ENCODE measurements at regions not wholly inside any gene's neighbourhood (a gene's known extent, or its start where the extent isn't known, plus 50 kb on each side); places are given as distances from the start of the nearest gene placed in this dataset.

DNA sequence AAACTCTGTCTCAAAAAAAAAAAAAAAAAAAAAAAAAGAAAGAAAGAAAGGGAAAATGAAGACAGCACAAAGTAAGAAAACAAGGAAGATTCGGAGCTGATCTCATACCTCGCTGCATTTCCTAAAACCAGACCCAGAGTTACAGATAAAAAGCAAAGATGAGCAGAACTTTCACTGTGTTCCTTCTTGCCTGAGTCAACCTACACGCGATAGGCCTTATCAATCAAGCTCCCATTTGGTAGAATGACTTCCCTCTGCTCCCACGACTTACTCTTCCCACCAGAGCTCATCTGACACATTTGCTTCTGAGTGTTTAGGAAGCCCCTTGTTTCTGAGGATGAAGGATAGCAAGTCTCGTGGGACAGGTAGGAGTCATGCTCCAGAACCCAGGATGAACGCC is 302.9 kb downstream of the TFAP2A start:
- intact Hi-C loops (cut with DNase I): no loop called here
- peaks cover 0 to 2% of the 10 kb centered on the region in 2 donors for H3K27me3 ChIP-seq (ENCODE audit: control insufficient read depth in 1 of 2, insufficient read depth in 2 of 2, low read length in 1 of 2)
- 72 to 74% methylated on average over 7 of the region's 7 CpGs for WGBS, 2 donors
- ATAC-seq (ENCODE audit: low FRiP score): no peak
- no peaks in the 10 kb centered on the region for H3K9me3 ChIP-seq (ENCODE audit: control insufficient read depth, low read length)
- H3K27ac ChIP-seq (ENCODE audit: low read depth in 1 of 2, low read length in 2 of 2): no peak overlapping the region
- no peak overlapping the region for H3K4me3 ChIP-seq (ENCODE audit: low read length in 2 of 2)
- DNase-seq: no peak
- no peaks in the 10 kb centered on the region for H3K36me3 ChIP-seq (ENCODE audit: control insufficient read depth in 1 of 2, insufficient read depth in 2 of 2, low read length in 1 of 2)
- H3K4me1 ChIP-seq (ENCODE audit: control insufficient read depth in 1 of 2, insufficient read depth in 2 of 2, low read length in 2 of 2): no peaks in the 10 kb centered on the region

DNA sequence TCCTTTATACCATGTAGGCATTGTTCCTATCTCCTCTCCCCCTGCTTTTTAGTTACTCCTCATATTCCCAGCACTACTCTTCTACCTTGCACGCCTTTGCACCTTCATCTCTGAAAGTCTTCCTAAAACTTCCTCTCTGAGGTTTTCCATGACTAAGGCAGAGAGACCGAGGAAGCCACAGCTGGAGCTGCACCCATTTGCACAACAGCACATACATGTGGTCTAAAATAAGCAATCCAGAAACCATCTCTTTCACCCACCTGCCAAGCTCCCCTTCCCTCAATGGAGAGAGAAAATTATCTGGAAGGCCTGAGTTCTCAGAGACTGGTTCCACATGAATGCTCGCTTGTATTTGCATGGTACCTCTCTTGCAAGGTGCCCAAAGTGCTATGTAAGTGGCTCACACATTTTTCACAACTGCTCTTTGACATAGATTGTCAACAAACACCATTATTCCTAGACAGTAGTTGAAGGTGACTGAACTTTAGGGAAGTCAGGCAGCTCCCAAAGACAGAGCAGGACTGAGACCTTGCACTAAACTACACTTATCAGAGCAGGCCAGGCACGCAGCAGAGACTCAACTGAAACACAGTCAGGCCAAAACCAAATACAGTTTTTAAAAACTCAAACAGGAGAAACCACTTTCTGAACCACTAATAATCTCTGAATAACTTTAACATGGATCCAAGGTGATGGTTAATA is 313.2 kb downstream of the TFAP2A start:
- no peak for ATAC-seq (ENCODE audit: low FRiP score)
- 86 to 88% methylated on average over 4 of the region's 4 CpGs for whole genome bisulfite sequencing, 2 donors
- H3K9me3 ChIP-seq (ENCODE audit: control insufficient read depth, low read length): no peaks in the 10 kb centered on the region

DNA sequence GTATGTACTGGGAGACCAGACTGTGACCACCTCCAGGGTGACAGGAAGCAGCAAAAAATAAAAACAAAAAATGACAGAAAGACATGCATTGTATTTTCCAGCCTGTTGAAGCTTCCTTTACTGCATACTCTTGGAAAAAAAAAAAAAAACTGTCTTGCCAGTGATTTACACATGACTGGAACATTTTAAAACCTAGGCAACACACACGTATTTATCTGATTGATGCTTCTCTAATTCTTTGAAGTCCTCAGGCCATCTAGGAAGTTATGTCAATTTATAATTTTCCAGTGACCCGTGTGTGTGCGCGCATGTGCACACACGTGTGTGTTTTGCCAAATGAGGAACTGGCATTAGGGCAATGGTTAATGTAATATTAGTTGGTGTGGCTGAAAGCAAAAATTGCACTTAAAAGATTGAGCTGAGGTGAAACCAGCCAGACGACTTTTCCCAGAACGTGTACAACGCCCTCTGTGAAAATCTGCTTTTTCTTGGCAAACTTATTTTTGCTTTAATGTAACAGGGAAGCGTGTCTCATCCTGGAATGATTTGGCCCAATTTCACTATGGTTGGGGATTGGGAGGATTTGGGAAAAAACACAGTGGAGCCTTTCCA is 315.2 kb downstream of the TFAP2A start:
- intact Hi-C loops (cut with DNase I): no loop called here
- no peak overlapping the region for H3K27ac ChIP-seq (ENCODE audit: low read depth in 1 of 2, low read length in 2 of 2)
- 53 to 54% methylated on average over 9 of the region's 9 CpGs for WGBS, 2 donors
- H3K4me1 ChIP-seq (ENCODE audit: control insufficient read depth in 1 of 2, insufficient read depth in 2 of 2, low read length in 2 of 2): no peaks in the 10 kb centered on the region
- ATAC-seq (ENCODE audit: low FRiP score) (no peak), DNase-seq (no peak)
- H3K27me3 ChIP-seq (ENCODE audit: control insufficient read depth in 1 of 2, insufficient read depth in 2 of 2, low read length in 1 of 2): no peaks in the 10 kb centered on the region
- no peaks in the 10 kb centered on the region for H3K9me3 ChIP-seq (ENCODE audit: control insufficient read depth, low read length)
- H3K36me3 ChIP-seq (ENCODE audit: control insufficient read depth in 1 of 2, insufficient read depth in 2 of 2, low read length in 1 of 2): no peaks in the 10 kb centered on the region
- no peak overlapping the region for H3K4me3 ChIP-seq (ENCODE audit: low read length in 2 of 2)

More for the DNA sequence above, 313.2 kb downstream of the TFAP2A start:
- H3K4me3 ChIP-seq (ENCODE audit: low read length in 2 of 2): no peak overlapping the region
- no peaks in the 10 kb centered on the region for H3K4me1 ChIP-seq (ENCODE audit: control insufficient read depth in 1 of 2, insufficient read depth in 2 of 2, low read length in 2 of 2)
- DNase-seq: no peak
- intact Hi-C loops (cut with DNase I): no loop called here
- no peak overlapping the region for H3K27ac ChIP-seq (ENCODE audit: low read depth in 1 of 2, low read length in 2 of 2)
- H3K36me3 ChIP-seq (ENCODE audit: control insufficient read depth in 1 of 2, insufficient read depth in 2 of 2, low read length in 1 of 2): no peaks in the 10 kb centered on the region
- H3K27me3 ChIP-seq (ENCODE audit: control insufficient read depth in 1 of 2, insufficient read depth in 2 of 2, low read length in 1 of 2): no peaks in the 10 kb centered on the region

DNA sequence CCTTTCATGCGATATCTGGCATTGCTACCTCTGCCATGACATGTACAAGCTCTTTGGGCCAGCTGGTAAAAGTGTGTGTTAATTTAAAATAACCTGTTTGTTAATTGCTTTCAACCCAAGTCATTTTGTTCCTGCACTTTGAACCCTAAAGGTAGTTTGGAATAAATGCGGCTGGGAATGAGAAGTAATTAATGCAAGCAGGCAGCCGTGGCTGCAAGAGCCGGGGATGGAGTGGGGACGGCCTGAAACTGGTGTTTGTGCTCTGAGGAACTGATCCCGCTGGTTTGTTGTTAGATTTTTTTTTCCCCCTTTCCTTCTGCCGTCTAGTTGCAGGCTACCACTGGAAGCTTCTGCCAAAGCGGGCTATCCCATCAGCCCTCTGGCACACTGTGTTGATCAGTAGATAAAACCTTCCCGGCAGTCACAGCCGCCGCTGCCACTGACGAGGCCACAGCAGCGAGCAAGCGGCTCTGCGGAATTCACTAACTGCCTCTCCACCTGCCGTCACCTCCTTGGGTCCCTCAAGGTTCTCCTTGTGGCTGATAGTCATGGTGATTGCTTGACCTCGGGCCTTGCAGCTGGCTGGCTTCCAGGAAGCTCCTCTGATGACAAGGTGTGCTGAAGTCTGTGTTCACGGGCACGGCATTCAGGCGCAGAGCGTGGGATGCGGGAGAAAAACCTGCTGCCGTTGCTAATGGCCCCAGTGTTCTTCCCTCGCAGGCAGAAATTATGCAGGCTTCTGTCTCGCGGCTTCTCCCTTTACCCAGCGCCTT is 315.9 kb downstream of the TFAP2A start:
- Histone ChIP-seq H3K27me3 (ENCODE audit: control insufficient read depth in 1 of 2, insufficient read depth in 2 of 2, low read length in 1 of 2) (no peaks in the 10 kb centered on the region), H3K9me3 (ENCODE audit: control insufficient read depth, low read length) (no peaks in the 10 kb centered on the region), H3K27ac (ENCODE audit: low read depth in 1 of 2, low read length in 2 of 2) (no peak overlapping the region), H3K4me1 (ENCODE audit: control insufficient read depth in 1 of 2, insufficient read depth in 2 of 2, low read length in 2 of 2) (no peaks in the 10 kb centered on the region), H3K36me3 (ENCODE audit: control insufficient read depth in 1 of 2, insufficient read depth in 2 of 2, low read length in 1 of 2) (no peaks in the 10 kb centered on the region), H3K4me3 (ENCODE audit: low read length in 2 of 2) (no peak overlapping the region)
- DNase-seq (peak in 1 of 2 donors; percentile 48), ATAC-seq (ENCODE audit: low FRiP score) (no peak)
- intact Hi-C loops (cut with DNase I): no loop called here
- 38 to 47% methylated on average over 27 of the region's 27 CpGs for WGBS, 2 donors

DNA sequence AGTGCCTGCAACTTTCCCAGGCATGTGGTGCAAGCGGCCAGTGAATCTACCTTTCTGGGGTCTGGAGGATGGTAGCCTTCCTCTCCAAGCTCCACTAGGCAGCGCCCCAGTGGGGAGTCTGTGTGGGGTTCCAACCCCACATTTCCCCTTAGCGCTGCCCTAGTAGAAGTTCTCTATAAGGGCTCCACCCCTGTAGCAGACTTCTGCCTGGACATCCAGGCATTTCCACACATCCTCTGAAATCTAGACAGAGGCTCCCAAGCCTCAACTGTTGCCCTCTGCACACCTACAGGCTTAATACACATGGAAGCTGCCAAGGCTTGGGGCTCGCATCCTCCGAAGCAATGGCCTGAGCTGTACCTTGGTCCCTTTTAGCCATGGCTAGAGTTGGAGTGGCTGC is 321.6 kb downstream of the TFAP2A start:
- Histone ChIP-seq H3K9me3 (ENCODE audit: control insufficient read depth, low read length) (peaks cover 7% of the 10 kb centered on the region), H3K27ac (ENCODE audit: low read depth in 1 of 2, low read length in 2 of 2) (no peak overlapping the region), H3K36me3 (ENCODE audit: control insufficient read depth in 1 of 2, insufficient read depth in 2 of 2, low read length in 1 of 2) (no peaks in the 10 kb centered on the region), H3K4me1 (ENCODE audit: control insufficient read depth in 1 of 2, insufficient read depth in 2 of 2, low read length in 2 of 2) (no peaks in the 10 kb centered on the region), H3K27me3 (ENCODE audit: control insufficient read depth in 1 of 2, insufficient read depth in 2 of 2, low read length in 1 of 2) (no peaks in the 10 kb centered on the region), H3K4me3 (ENCODE audit: low read length in 2 of 2) (no peak overlapping the region)
- DNase-seq (no peak), ATAC-seq (ENCODE audit: low FRiP score) (no peak)
- WGBS, 2 donors: 88 to 95% methylated on average over 5 of the region's 5 CpGs
- intact Hi-C loops (cut with DNase I): no loop called here

DNA sequence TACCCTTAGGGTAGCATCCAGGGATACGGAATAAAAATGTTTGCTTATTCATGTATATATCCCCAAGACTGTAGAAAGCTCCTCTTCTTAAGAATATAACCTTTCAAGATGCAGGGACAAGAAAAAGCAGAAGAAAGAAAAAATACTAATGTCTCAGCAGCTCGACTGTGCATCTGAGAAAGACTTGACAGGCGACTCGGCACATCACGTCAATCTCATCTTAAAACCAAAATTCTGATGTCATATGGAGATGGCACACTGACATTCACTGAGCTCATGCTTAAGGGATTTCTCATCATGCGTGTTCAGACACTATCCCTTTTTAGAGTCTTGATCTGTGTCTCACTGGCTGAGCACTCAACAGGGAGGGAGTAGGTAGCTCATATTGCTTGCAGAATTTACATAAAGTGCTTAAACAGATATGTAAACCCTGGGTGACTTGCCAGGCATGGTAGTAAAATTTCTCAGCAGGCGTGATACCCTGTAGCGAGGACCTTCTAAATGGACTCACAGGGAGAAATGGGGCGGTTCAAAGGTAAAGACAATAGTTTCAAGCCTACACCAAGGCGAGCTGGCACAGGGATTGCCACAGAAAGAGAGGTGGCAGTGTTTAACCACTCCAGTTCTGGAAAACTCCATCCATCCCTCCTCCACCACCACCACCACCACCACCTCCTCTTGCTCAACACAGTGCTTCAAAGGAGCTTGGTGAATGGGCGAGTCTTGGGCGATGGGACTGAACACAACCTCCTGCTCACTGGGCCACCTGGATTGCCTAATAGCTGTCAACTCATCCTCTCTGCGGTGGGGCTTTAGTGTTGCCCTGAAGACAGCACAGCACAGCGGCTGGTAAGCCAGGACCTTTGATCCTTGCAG is 330.5 kb downstream of the TFAP2A start:
- Histone ChIP-seq H3K9me3 (ENCODE audit: control insufficient read depth, low read length) (no peaks in the 10 kb centered on the region), H3K27me3 (ENCODE audit: control insufficient read depth in 1 of 2, insufficient read depth in 2 of 2, low read length in 1 of 2) (no peaks in the 10 kb centered on the region), H3K4me3 (ENCODE audit: low read length in 2 of 2) (no peak overlapping the region), H3K27ac (ENCODE audit: low read depth in 1 of 2, low read length in 2 of 2) (no peak overlapping the region), H3K4me1 (ENCODE audit: control insufficient read depth in 1 of 2, insufficient read depth in 2 of 2, low read length in 2 of 2) (no peaks in the 10 kb centered on the region), H3K36me3 (ENCODE audit: control insufficient read depth in 1 of 2, insufficient read depth in 2 of 2, low read length in 1 of 2) (no peaks in the 10 kb centered on the region)
- ATAC-seq (ENCODE audit: low FRiP score) (peak; percentile 19), DNase-seq (no peak)
- WGBS, 2 donors: 79 to 82% methylated on average over 14 of the region's 14 CpGs
- intact Hi-C loops (cut with DNase I): no loop called here

DNA sequence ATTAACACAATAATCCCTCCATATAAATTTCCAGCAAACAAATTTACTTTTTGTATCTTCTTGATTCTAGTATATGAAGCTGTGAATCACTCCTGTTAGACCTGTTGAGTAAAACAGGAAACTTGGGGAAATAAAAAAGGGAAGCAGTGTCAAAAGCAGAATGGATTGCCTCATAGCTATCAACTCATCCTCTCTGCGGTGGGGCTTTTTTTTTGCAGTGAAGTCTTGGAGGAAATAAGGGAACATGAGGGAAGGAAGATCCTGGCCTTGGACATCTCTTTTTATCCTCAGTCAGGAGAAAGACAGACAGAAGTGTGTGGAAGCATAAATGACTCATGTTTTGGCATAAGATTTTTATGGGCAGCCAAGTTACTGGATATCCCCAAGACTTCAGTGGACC is 332.5 kb downstream of the TFAP2A start:
- no peaks in the 10 kb centered on the region for H3K4me1 ChIP-seq (ENCODE audit: control insufficient read depth in 1 of 2, insufficient read depth in 2 of 2, low read length in 2 of 2)
- H3K36me3 ChIP-seq (ENCODE audit: control insufficient read depth in 1 of 2, insufficient read depth in 2 of 2, low read length in 1 of 2): no peaks in the 10 kb centered on the region
- H3K27ac ChIP-seq (ENCODE audit: low read depth in 1 of 2, low read length in 2 of 2): no peak overlapping the region
- 50 to 67% methylated on average over 1 of the region's 1 CpG for WGBS, 2 donors
- H3K27me3 ChIP-seq (ENCODE audit: control insufficient read depth in 1 of 2, insufficient read depth in 2 of 2, low read length in 1 of 2): no peaks in the 10 kb centered on the region
- no peaks in the 10 kb centered on the region for H3K9me3 ChIP-seq (ENCODE audit: control insufficient read depth, low read length)
- intact Hi-C loops (cut with DNase I): no loop called here
- DNase-seq (no peak), ATAC-seq (ENCODE audit: low FRiP score) (no peak)
- H3K4me3 ChIP-seq (ENCODE audit: low read length in 2 of 2): no peak overlapping the region

DNA sequence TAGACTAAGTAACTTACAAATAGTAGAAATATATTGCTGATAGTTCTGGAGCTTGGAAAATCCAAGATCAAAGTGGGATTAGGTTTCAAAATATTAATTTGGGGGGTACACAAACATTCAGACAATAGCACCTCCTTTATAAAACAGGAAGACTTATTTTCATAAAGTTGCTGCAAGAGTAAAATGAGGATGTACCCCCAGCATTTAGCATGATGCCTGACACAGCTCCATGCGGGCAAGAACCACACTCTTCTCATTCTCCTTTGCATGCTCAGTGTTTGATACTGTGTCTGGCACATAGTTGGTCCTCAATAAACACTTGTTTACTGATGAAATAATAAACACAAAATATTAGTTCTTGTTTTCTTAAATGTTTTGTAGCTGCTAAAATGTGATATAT is 332.9 kb downstream of the TFAP2A start:
- Histone ChIP-seq H3K4me1 (ENCODE audit: control insufficient read depth in 1 of 2, insufficient read depth in 2 of 2, low read length in 2 of 2) (no peaks in the 10 kb centered on the region), H3K27me3 (ENCODE audit: control insufficient read depth in 1 of 2, insufficient read depth in 2 of 2, low read length in 1 of 2) (no peaks in the 10 kb centered on the region), H3K4me3 (ENCODE audit: low read length in 2 of 2) (no peak overlapping the region), H3K27ac (ENCODE audit: low read depth in 1 of 2, low read length in 2 of 2) (no peak overlapping the region), H3K9me3 (ENCODE audit: control insufficient read depth, low read length) (no peaks in the 10 kb centered on the region), H3K36me3 (ENCODE audit: control insufficient read depth in 1 of 2, insufficient read depth in 2 of 2, low read length in 1 of 2) (no peaks in the 10 kb centered on the region)
- DNase-seq: no peak
- WGBS, 2 donors: 79 to 80% methylated on average over 1 of the region's 1 CpG
- intact Hi-C loops (cut with DNase I): no loop called here
- ATAC-seq (ENCODE audit: low FRiP score): no peak
